Stomach smooth muscle (tissue), 2 donors: ENCODE measurements at regions not wholly inside any gene's neighbourhood (a gene's known extent, or its start where the extent isn't known, plus 50 kb on each side); places are given as distances from the start of the nearest gene placed in this dataset.

ENCODE experiments used
- H3K27ac ChIP-seq: one replicate; pipeline ENCODE4 v1.7.0; 2013; ENCODE audit warnings: mild to moderate bottlenecking, low read length, inconsistent platforms
- H3K27me3 ChIP-seq, 2 donors: one replicate each; pipeline ENCODE4 v1.7.0; 2013; ENCODE audit warnings: low read length in 2 of 2; ENCODE audit not compliant: insufficient read depth in 2 of 2, control insufficient read depth in 1 of 2
- H3K36me3 ChIP-seq, 2 donors: one replicate each; pipeline ENCODE4 v1.7.0; 2013; ENCODE audit warnings: low read length in 2 of 2; ENCODE audit not compliant: control insufficient read depth in 2 of 2, insufficient read depth in 2 of 2
- H3K4me1 ChIP-seq: one replicate; pipeline ENCODE4 v1.7.0; 2013; ENCODE audit warnings: low read length; ENCODE audit not compliant: control insufficient read depth, insufficient read depth
- H3K4me3 ChIP-seq, 2 donors: one replicate each; pipeline ENCODE4 v1.7.0; 2013; ENCODE audit warnings: low read length in 2 of 2
- H3K9ac ChIP-seq, 2 donors: one replicate each; pipeline ENCODE4 v1.7.0; 2013; ENCODE audit warnings: low read length in 2 of 2, mild to moderate bottlenecking in 1 of 2
- H3K9me3 ChIP-seq, 2 donors: one replicate each; pipeline ENCODE4 v1.7.0; 2013; ENCODE audit warnings: low read length in 2 of 2; ENCODE audit not compliant: control insufficient read depth in 2 of 2
- donor health status: healthy.
- donor health status: Pancreatic carcinoma.

DNA sequence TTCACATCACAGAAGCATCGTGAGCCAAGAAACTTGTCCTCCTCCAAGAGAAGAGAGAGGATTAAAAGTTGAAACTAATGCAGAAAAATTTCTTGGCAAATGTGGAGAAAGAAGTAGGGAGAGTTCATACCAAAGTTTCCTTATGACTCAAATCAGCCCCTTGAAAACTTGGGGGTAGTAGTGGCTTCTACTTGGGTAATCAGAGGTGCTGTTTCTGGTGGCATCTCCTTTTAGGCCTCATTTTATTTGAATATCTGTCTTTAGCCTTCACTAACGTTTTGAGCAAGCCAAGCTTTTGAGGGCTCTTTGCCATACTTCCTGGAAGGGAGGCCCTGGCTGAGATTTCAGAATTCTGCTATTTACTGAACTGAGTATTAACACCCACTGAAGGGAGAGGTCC lies 515.3 kb upstream of the MEX3C start:
- Histone ChIP-seq H3K9ac (no peak overlapping the region), H3K4me1 (no peaks in the 10 kb centered on the region), H3K27me3 (no peaks in the 10 kb centered on the region), H3K27ac (no peak overlapping the region), H3K4me3 (no peak overlapping the region), H3K9me3 (peaks cover 3 to 4% of the 10 kb centered on the region in 2 donors), H3K36me3 (no peaks in the 10 kb centered on the region)

DNA sequence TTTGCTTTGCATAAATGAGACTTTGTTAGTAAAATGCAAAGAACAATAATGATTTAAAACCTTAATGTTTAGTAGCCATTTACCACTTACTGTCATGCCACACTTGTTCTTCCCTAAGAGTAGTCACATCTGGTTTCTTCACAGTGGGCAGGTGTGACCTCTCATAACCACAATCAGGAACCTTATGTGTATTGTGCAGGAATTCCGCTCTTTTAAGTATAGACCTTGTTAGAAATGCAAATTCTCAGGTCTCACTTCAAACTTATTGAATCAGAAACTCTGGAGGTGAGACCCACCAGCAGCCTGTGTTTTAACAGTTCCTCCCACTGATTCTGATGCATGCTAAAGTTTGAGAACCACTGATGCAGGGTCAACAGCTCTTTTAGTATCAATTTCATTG lies 518.8 kb upstream of the MEX3C start:
- Histone ChIP-seq H3K36me3 (no peaks in the 10 kb centered on the region), H3K27me3 (no peaks in the 10 kb centered on the region), H3K4me1 (no peaks in the 10 kb centered on the region), H3K27ac (no peak overlapping the region), H3K9ac (no peak overlapping the region), H3K9me3 (peaks cover 0 to 3% of the 10 kb centered on the region in 2 donors), H3K4me3 (no peak overlapping the region)

DNA sequence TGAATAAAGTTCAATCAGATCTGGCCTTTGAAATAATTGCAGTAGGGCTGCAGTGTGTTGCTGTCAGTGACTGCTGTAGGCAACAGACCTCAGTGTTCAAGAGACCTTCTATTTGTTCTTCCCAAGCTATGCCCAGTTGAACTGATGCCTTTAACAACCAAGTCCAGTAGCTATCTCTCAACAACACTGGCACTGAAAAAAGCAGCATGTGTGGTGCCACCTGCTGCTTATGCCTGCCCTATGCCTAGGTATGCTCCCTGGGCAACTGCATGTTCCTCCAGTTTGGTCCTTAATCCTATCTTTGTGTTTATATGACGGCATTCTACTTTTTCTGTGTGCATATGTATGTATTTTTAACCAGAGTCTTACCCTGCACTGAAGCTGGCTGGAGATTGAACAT lies 523.9 kb upstream of the MEX3C start:
- no peak overlapping the region for H3K9ac ChIP-seq
- no peak overlapping the region for H3K27ac ChIP-seq
- H3K27me3 ChIP-seq = peaks cover 0 to 2% of the 10 kb centered on the region in 2 donors
- no peaks in the 10 kb centered on the region for H3K36me3 ChIP-seq
- no peaks in the 10 kb centered on the region for H3K4me1 ChIP-seq
- H3K4me3 ChIP-seq = no peak overlapping the region
- H3K9me3 ChIP-seq = no peaks in the 10 kb centered on the region

DNA sequence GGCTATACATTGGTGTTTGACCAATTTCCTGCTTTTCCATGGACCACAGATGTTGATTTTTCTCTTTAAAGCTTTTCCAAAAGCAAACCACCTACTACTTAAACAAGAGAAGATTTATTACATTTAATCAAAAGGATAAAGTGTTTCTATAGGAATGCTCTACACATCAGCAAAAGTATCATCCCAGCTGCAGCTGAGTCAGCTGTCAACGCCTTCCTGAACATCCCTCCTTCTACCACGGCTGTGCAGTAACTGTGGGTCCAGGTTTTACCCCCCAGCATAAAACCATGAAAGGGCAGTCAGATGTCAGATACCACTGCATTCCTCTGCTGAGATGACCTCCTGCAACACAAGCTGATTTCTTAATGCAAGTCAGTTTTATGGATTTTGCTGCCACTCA lies 524.5 kb upstream of the MEX3C start:
- H3K9me3 ChIP-seq = no peaks in the 10 kb centered on the region
- H3K4me1 ChIP-seq = no peaks in the 10 kb centered on the region
- no peak overlapping the region for H3K9ac ChIP-seq
- no peaks in the 10 kb centered on the region for H3K36me3 ChIP-seq
- H3K27ac ChIP-seq = no peak overlapping the region
- H3K27me3 ChIP-seq = peaks cover 0 to 2% of the 10 kb centered on the region in 2 donors
- no peak overlapping the region for H3K4me3 ChIP-seq

DNA sequence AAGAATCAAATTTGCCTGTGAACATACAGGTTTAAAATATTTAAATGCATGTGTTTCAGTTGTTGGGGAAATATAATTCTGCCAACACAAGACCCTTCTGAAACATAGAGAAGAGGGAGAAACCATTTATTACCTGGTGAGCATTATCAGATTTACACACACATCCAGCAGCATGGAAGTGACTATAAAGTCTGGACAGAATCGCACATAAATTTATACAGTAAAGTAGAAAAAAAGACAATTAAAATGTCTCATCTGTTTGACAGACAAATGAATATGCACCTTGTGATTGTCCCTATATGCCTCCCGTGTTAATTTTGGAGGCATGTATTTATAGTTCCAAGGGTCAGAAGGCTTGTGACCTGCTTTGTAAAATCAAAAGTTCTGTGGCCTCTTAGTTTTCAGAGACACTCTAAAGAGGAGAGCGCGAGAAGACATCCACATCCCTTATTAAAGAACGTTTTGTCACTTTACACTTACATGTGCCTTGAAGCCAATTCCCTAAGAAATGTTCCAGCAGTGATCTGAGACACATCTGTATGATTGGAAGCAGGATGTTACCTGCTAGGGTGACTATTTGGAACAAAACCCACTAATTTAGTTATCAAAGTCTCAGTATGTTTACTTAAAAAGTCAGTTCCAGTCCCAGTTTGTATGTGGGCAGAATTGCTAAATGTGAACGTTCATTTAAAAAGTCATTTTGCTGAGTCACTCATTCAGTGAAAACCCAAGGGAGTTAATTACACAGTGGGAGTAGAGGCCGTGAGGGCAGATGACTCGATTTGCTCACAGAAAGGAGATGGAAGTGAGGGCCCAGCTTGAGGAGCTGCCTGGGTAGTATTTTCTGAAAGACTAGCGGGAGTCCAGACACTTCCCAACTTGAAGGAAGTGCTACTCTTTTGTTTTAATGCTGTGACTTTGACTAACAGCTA lies 527.6 kb upstream of the MEX3C start:
- no peaks in the 10 kb centered on the region for H3K36me3 ChIP-seq
- H3K4me1 ChIP-seq = no peaks in the 10 kb centered on the region
- no peak overlapping the region for H3K9ac ChIP-seq
- H3K9me3 ChIP-seq = peaks cover 0 to 3% of the 10 kb centered on the region in 2 donors
- no peak overlapping the region for H3K27ac ChIP-seq
- no peak overlapping the region for H3K4me3 ChIP-seq
- peaks cover 0 to 2% of the 10 kb centered on the region in 2 donors for H3K27me3 ChIP-seq

DNA sequence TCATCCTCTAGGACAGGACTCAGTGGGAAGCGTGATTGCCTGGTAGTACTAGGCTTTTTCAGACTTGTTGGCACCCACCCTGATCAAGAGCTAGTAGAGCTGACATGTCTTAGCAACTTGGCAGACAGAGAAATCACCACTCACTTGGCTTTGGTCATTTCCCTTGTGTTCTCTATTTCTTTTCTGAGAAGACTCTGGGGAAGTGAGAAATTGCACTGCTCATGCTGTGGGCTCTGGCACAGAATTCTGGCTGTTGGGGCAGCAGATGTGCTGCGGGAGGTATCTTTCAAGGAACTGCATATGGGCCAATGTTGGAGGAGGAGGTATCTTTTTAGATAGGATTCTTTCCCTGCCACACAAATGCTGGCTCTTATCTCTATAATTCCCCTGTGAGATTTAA lies 529.1 kb upstream of the MEX3C start:
- Histone ChIP-seq H3K36me3 (no peaks in the 10 kb centered on the region), H3K4me1 (no peaks in the 10 kb centered on the region), H3K9ac (no peak overlapping the region), H3K27ac (no peak overlapping the region), H3K4me3 (no peak overlapping the region), H3K9me3 (peaks cover 0 to 3% of the 10 kb centered on the region in 2 donors), H3K27me3 (peaks cover 0 to 2% of the 10 kb centered on the region in 2 donors)

DNA sequence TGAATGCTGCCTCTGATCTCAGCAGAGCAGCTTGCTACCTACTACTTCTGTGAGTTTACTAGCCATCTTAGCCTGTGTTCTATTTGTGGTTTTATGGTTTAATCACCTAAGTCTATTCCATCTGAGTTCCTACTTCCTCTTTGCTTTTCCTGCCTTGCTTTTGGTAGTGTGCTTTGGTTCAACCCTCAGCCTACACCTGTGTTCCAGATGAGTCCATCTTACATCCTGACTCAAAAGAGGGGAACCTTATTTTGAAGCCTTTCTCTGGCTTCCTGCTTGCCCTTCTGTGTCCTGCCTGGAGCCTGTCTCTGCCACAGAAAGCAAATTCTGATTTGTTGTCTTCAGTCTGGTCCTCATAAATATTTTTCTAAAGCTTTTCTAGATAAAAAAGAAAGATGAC lies 530.3 kb upstream of the MEX3C start:
- Histone ChIP-seq H3K4me1 (no peaks in the 10 kb centered on the region), H3K27me3 (no peaks in the 10 kb centered on the region)

DNA sequence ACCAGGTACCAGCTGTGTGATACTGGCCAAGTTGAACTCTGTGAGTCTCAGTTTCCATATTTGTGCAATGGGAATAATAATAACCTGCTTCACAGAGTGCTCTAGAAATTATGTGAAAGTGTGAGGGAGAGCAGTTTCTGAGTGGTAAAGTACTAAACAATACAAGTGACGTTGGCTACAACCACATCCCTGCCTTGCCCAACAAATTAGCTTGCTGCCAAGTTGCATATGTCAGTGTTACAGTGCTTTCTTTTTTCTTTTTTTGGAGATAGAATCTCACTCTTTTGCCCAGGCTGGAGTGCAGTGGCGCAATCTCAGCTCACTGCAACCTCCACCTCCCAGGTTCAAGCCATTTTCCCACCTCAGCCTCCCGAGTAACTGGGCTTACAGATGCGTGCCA lies 533.6 kb upstream of the MEX3C start:
- H3K27ac ChIP-seq = no peak overlapping the region
- no peaks in the 10 kb centered on the region for H3K4me1 ChIP-seq
- H3K4me3 ChIP-seq = no peak overlapping the region
- peaks cover 0 to 3% of the 10 kb centered on the region in 2 donors for H3K9me3 ChIP-seq
- H3K36me3 ChIP-seq = no peaks in the 10 kb centered on the region
- no peaks in the 10 kb centered on the region for H3K27me3 ChIP-seq
- H3K9ac ChIP-seq = no peak overlapping the region

More for the DNA sequence above, 530.3 kb upstream of the MEX3C start:
- Histone ChIP-seq H3K4me3 (no peak overlapping the region), H3K9me3 (peaks cover 0 to 3% of the 10 kb centered on the region in 2 donors), H3K36me3 (no peaks in the 10 kb centered on the region), H3K27ac (no peak overlapping the region), H3K9ac (no peak overlapping the region)

DNA sequence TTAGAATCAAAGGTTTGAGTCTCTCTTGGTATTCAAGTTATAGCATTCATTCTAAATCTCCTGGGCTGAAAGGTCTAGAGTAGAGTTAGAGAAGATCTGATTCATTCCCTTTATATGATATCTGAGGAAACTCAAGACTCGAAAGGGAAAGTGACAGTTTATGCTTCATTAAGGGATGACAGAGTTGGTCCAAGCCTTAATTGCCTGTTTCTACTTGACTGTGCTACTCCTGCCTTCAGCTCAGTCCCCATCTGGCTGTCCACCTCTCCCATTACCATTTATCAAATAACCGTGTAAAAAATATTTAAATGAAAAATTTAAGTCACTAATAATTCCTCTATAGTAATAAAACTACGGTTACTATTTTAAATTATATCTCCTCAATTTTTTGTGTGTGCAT lies 537.1 kb upstream of the MEX3C start:
- H3K27ac ChIP-seq = no peak overlapping the region
- H3K4me1 ChIP-seq = no peaks in the 10 kb centered on the region

DNA sequence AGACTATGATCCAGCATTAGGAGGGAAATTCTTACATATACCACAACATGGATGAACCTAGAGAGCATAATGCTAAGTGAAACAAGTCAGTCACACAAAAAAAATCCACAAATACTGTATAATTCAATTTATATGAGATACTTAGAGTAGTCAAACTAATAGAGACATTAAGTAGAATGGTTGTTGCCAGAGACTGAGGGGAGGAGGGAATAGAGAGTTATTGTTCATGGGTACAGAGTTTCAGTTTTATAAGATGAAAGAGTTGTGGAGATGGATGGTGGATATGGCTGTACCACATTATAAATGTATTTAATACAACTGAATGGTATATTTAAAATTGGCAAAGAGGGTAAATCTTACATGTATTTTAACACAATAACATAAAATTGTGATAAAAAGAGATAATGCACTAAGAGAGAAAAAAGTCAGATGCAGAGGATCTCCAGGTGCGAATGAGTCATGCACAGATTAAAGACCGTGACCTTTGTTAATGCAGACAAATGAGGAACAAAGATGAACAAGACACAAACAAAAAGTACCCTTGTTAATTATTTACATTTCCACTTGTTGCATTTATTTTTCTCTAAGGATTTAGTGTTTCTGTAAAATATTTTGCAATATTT lies 541.7 kb upstream of the MEX3C start:
- no peaks in the 10 kb centered on the region for H3K4me1 ChIP-seq
- H3K9me3 ChIP-seq = no peaks in the 10 kb centered on the region
- H3K9ac ChIP-seq = no peak overlapping the region
- H3K4me3 ChIP-seq = no peak overlapping the region
- H3K27ac ChIP-seq = no peak overlapping the region
- no peaks in the 10 kb centered on the region for H3K27me3 ChIP-seq
- H3K36me3 ChIP-seq = no peaks in the 10 kb centered on the region

More for the DNA sequence above, 537.1 kb upstream of the MEX3C start:
- no peaks in the 10 kb centered on the region for H3K36me3 ChIP-seq
- H3K9me3 ChIP-seq = no peaks in the 10 kb centered on the region
- no peaks in the 10 kb centered on the region for H3K27me3 ChIP-seq
- no peak overlapping the region for H3K4me3 ChIP-seq
- H3K9ac ChIP-seq = no peak overlapping the region

DNA sequence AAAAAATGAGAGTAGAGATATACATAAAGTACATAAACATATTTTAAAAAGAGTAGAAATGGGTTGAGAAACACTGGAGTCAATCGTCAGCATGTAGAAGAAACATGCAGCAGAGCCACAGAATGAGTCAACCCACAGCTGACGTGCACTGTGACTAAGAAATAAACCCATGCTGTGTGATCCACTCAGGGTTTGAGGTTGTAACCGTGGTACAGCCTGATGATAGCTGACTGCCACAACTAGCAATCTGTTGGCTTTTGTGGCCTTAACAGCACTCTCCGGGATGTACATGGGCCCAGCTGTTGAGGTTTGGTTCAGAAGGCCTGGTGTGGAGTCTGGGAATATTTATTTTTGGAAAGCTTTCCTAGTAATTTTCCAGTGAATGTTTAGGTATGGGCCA lies 554.4 kb upstream of the MEX3C start:
- no peak overlapping the region for H3K4me3 ChIP-seq
- H3K9ac ChIP-seq = no peak overlapping the region
- H3K27ac ChIP-seq = no peak overlapping the region
- no peaks in the 10 kb centered on the region for H3K4me1 ChIP-seq
- H3K27me3 ChIP-seq = no peaks in the 10 kb centered on the region
- H3K9me3 ChIP-seq = no peaks in the 10 kb centered on the region
- H3K36me3 ChIP-seq = no peaks in the 10 kb centered on the region
